Activated CD8-positive, alpha-beta memory T cell treated with anti-CD3 and anti-CD28 coated beads for 1 hour (primary cell): ENCODE measurements at regions not wholly inside any gene's neighbourhood (a gene's known extent, or its start where the extent isn't known, plus 50 kb on each side); places are given as distances from the start of the nearest gene placed in this dataset.

ENCODE experiments used
- DNase-seq, 2 donors: peaks; one replicate each; pipeline ENCODE4 v3.0.0-alpha.2; 2020; ENCODE audit warnings: low read depth in 1 of 2; ENCODE audit errors: extremely low read depth in 1 of 2

DNA sequence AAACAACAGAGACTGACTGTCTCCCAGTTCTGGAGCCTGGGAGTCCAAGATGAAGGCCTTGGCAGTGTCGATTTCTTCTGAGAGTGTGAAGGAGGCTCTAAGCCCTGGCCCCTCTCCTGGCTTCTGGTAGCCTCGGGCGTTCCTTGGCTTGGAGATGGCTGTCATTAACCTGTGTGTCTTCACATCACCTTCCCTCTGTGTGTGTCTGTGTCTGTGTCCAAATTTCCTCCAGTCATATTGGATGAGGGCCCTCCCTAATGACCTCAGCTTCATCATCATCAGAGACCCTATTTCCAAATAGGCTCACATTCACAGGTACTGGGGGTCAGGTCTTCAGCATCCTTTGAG lies 138.3 kb downstream of the TOMM20 start:
- no peak for DNase-seq

DNA sequence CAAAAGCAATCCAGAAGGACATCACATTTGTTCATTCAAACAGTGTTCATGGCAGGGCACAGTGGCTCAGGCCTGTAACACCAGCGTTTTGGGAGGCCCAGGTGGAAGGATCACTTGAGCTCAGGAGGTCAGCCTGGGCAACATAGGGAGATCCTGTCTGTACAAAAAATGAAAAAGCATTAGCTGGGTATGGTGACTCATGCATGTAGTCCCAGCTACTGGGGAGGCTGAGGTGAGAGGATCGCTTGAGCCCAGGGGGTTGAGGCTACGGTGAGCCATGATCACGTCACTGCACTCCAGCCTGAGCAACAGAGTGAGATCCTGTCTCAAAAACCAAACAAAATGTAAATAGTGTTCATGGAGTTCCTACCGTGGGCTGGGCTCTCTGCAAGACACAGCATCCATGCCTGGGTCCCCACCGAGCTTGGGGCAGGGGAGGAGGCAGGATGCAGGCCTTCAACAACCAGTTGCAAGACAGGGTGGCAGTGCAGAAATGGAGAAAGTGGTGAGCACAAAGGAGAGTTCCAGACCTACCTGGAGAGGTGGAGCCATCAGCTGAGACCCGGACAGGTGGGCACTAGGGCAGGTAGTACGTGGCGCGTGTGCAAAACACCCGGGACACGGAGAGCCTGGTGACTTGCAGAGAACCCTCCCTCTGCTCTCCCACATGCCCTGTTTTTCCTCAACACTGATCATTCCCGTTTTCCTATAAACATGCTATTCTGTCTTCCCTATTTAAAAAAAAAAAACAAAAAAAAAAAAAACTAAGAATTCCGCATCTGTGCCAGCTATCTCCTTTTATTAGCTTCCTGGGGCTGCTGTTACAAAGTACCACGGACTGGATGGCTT lies 138.9 kb downstream of the TOMM20 start:
- no peak for DNase-seq

DNA sequence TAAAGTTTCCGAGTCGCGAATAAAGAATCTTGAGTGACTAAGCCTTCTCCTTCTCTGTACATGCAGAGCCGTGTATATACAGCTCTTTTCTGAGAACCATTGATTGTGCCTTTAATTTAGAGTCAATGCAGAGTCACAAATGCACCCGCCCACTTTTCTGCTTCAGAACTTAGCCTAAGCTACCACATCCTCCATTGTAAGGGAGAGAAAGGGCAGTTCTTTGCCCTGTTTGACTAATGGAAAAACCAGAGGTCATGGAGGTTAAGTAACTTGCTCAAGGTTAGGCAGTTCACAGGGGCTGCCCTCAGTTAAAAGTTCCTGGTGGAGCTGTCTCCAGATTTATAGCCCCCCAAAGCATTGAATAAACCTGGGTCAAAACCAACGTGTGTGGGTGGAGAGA lies 139.6 kb downstream of the TOMM20 start:
- no peak for DNase-seq

DNA sequence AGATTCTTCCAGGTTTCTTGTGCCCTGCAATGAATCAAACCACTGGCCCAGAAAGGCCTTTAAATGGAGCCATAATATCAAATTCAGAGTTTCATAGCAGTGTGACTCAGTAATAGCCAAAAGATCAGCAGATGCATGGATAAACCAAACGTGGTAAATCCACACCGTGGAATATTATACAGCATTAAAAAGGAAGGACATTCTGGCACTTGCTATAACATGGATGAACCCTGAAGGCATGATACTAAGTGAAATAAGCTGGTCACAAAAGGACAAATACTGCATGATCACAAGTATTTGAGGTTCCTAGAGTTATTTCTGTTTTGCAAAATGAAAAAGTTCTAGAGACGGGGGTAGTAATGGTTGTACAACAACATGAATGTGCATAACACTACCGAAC lies 140.1 kb downstream of the TOMM20 start:
- DNase-seq: no peak

- no peak for DNase-seq
These were observed 140.5 kb downstream of the TOMM20 start for GRCh38 chr1:234988155-234988517.

DNA sequence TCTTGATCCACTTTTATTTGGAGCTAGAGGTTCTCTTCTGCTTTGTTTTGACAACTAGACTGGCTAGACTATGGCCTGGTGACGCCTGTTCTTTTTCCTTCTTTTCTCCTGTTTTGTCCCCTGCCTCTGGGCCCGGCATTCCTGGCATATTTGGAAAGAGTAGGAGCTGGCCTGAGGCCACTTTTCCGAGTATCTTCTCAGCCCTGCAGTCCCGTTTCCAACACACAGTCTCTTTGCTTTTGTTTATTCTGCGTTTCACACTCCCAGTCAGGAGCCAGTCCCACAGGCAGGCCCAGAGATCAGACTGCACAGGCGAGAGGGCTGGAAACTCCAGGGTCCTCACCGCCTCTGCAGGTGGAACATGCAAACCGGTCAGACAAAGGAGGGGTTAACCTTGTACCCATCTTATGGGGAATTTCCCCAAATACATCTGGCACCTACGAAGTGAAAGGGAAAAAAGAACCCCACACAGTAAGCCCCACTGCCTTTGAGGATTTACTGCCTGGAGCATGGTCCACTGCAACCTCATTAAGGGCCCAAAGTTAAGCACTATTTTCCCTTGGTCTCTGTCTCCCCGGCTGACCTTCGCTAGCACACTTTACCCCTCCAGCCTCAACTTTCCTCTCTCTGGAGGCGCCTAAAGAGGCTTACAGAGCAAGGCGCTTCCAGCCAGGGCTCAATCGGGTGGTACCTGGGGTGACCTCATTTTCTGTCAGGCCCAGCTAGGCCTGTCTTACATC lies 141.1 kb downstream of the TOMM20 start:
- no peak for DNase-seq

DNA sequence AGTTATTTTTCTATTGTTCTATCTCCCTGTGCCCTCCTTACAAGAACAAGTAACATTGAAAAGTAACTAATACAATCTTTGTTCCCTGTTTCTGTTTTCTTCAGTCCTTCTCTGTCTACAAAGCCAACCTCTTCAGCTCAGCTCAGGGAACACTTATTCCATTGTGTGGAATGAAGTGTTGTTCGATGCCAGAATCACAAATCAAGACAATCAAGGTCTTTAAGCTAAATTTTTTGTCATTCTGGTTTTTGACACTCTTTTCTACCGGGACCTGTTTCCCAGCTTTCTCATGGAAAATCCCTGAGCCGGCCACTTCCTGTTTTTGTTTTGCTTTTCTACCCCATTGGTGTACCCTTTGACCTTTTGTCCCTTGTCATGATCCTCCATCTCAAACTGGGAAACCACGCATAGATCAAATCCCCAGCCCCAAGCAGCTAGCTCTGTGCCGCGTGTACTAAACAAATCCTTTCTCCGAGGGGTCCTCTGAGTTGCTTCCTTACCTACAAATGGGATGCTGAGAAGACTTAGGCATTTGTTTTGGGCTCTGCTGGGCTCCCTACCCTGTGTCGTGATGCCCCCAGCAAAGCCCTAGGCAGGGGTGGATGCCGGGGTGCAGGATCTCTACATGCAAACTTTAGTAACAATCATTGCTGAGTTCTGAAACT lies 141.8 kb downstream of the TOMM20 start:
- no peak for DNase-seq

- no peak for DNase-seq
These were observed 142.9 kb downstream of the TOMM20 start for GRCh38 chr1:234985516-234986294.

GRCh38 chr1:234985007-234985370 lies 143.6 kb downstream of the TOMM20 start:
- DNase-seq: no peak

GRCh38 chr1:234983564-234984238 lies 144.9 kb downstream of the TOMM20 start:
- no peak for DNase-seq

DNA sequence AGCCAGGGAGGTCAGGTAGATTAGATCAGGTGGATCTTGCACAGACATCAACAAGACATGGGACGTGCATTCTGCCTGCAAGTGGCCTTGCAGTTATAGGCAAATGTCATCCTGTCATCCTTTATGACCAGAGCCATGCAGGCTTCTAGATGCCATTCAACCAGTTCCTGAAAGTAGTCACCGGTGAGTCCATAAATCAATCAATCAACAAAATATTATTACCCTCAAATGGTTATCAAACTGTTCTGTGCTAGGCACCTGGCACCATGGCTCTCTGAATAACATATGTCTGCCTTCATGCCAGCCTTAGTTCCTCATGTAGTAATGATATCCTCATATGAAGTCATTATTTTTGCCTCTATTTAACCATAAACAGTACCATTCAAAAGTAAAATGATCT lies 146.9 kb downstream of the TOMM20 start:
- DNase-seq: no peak

- peak; percentile 35 to 43 for DNase-seq
These were observed 147.8 kb downstream of the TOMM20 start for GRCh38 chr1:234980645-234981396.

GRCh38 chr1:234980291-234980644 lies 148.4 kb downstream of the TOMM20 start:
- no peak for DNase-seq

DNA sequence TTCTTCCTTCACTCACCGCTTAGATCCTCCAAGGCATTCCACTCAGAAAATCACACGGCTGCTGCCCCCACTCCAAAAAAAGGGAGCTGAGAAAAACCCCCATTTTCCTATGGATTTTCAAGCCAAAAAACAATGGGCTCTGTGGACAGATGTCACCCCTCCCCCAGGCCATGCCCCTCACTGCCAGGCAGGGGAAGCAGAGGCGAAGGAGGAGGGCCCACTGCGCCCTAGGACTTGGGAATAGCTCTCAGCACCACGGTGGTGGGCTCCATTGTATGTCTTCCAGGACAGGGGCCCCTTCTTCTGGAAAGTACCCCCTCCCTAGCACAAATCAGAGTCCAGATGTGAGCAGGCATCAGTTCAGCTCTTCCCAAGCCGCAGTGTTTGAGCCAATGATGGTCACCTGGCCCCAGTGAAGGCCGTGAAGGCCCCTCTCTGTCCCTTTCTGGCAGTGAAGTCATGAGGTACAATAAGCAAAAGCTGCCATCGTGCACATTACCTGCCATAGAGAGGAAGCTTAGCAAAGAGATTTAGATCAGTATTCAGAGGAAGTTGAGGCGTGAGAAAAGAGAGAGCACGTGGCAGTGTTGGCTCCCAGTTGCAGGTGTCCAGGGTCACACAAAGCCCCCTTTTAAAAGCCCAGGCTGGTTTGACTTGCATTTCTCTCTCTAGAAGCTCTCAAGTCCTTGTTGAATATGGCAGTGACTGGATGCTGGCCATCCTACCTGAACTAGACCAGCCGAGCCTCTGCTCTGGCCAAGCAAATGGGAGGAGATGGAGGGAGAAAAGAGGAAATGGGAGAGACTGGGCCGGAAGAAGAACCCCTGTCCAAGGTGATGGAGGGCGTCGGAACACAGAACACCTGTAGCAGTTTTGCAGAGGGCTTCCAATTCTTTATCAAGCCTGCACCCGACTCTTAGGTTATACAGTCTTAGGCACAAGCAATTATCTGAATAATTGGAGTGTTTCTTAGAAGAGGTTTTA lies 149.0 kb downstream of the TOMM20 start:
- no peak for DNase-seq

DNA sequence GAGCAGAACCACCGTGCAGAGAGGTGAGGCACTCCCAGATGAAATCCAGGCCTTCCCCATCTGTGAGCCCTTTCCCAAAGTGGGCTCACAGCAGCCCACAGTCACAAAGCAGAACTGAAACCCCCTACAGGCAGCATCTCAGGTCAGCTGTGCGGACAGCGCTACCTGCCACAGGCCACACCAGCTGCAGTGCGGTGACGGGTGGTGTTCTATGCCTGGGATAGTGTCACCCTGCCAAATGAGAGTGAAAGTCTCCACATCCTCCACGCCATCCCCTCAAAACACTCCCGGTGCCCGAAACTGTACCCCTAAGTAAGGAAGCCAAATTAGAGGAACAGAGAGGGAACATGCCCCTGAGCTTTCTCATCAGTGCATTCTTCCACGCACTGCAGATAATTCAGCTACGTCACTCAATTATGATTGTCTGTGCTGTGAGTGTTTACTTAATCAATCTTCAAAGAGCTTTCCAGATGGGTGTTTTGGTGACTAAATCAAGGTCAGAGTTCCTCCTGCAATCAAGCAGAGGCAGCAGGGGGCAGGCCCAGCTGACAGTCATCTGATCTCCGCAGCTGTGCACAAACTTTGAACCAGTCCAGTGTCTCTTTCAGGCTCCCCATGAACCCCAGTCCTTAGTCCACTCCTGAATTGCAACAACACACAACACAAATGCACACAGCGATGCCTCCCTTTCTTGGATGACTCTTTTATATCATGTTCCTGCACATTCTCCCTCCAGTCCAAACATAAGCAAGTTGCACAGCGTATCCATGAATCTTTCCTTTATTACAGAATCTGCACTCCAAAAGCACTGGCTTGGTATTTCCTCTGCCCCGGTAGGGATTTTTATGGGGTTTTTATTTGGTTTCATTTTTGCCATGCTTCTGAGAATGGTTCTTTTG lies 150.0 kb downstream of the TOMM20 start:
- DNase-seq: no peak

DNA sequence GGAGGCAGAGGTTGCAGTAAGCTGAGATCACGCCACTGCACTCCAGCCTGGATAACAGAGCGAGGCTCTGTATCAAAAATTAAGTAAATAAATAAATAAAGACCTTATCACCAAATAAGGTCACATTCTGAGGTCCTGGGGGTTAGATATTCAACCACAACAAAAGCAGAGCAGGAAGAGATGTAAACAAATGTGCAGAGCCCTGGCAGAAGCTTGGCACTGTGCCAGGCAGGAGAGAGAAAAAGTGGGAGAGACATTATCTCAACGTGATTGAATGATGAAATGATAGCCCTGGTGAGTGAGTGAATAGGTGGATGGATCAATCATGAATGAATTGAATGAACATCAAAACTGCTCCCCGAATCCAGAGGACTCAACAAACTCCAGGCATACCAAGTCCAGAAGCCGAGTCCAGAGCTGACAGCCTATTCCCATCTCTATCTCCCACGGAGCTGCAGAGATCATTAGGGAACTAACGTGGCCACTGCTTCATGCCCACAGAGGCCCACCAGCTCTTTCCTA lies 150.7 kb downstream of the TOMM20 start:
- no peak for DNase-seq

DNA sequence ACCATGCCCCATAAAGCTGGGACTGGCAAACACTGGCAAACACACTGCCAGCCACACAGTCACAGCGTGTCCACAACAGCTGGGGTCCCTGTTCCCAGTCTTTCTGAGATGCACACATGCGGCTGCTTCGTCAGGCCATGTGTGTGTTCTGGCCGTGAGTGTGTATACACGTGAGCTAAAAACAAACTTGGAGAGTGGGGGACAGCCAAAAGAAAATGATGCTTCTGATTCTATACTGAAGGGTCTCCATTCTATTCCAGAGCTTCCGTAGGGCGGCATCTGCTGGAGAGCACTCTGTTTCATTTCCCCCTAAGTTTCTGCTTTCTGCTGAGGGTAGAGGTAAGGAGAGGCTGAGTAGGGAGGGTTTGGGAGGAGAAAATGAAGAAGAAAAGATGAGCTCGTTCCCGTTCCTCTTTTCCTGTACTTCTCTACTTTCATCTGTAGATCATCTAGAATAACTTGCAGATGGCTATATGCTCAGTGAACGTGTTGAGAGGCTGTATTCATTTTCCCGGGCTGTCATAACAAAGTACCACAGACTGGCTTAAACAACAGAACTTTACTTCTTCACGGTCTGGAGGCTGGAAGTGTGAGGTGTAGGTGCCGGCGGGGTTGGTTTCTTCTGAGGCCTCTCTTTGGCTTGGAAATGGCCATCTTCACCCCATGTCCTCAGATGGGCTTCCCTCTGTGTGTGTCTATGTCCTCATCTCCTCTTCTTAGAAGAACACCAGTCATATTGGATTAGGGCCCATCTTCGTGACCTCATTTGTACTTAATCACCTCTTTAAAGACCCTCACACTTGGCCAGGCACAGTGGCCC lies 151.6 kb downstream of the TOMM20 start:
- no peak for DNase-seq
